Adrenal gland (tissue), 9 donors: ENCODE measurements at regions not wholly inside any gene's neighbourhood (a gene's known extent, or its start where the extent isn't known, plus 50 kb on each side); places are given as distances from the start of the nearest gene placed in this dataset.

Source experiments
- DNase-seq, 7 donors: peaks; one replicate each; pipeline ENCODE4 v3.0.0-alpha.2; 2019 to 2020
- H3K27ac ChIP-seq, 5 donors: fragments of 200-600 bp; sonication (generic) in 4 of 5; 1 replicate in 3 of 5; 2 replicates in 2 of 5; pipeline versions ENCODE4 v1.5.1 to v1.8.0; 2016 to 2020; ENCODE audit warnings: mild to moderate bottlenecking in 1 of 5
- H3K27me3 ChIP-seq: fragments of 200-600 bp; 2 replicates; pipeline ENCODE4 v1.8.0; 2021
- H3K36me3 ChIP-seq, 2 donors: fragments of 200-600 bp; replicated peaks in 1 of 2; 1 replicate in 1 of 2; 2 replicates in 1 of 2; pipeline versions ENCODE4 v1.5.1 to v1.8.0; 2018 to 2022
- H3K4me1 ChIP-seq, 2 donors: fragments of 200-600 bp; replicated peaks in 1 of 2; 1 replicate in 1 of 2; 2 replicates in 1 of 2; pipeline versions ENCODE4 v1.5.1 to v1.8.0; 2018 to 2021
- H3K4me3 ChIP-seq, 4 donors: fragments of 200-600 bp; sonication (generic) in 3 of 4; one replicate each; pipeline ENCODE4 v1.5.1; 2016 to 2018
- H3K9me3 ChIP-seq, 3 donors: fragments of 200-600 bp; sonication (generic) in 1 of 3; replicated peaks in 1 of 3; 1 replicate in 2 of 3; 2 replicates in 1 of 3; pipeline versions ENCODE4 v1.5.1 to v1.8.0; 2016 to 2021
- CTCF ChIP-seq, 6 experiments: fragments of 450-650 bp in 4 of 6; fragments of 200-600 bp in 2 of 6; sonication (generic) in 1 of 6; IDR thresholded peaks; 1 replicate in 5 of 6; 2 replicates in 1 of 6; pipeline versions ENCODE4 v1.5.1 to v1.8.0; 2016 to 2021; ENCODE audit warnings: antibody characterized with exemption in 6 of 6, mild to moderate bottlenecking in 2 of 6, moderate library complexity in 1 of 6
- POLR2A ChIP-seq, 2 donors: fragments of 450-650 bp; IDR thresholded peaks; one replicate each; pipeline ENCODE4 v1.6.1; 2017; ENCODE audit warnings: antibody characterized with exemption in 2 of 2, mild to moderate bottlenecking in 2 of 2, moderate library complexity in 1 of 2
- WGBS, 4 donors: extraction: QIAGEN DNeasy Blood & Tissue Kit in 2 of 4; methylation state at CpG; one replicate each; pipeline versions ENCODE4 v1.1.5 to v1.1.7; 2013 to 2017; 5-methylcytosine and 5-hydroxymethylcytosine counted together
- intact Hi-C, 2 donors: fragments of 100-400 bp; cut with DNase I; formaldehyde crosslinking; loops; one replicate each; pipeline versions ENCODE4 v1.14.1 to v1.15.0; 2022 to 2023
- donor health status: healthy with polysubstance abuse.
- donor health status: Bipolar disorder and iron deficiency.
- donor health status: DM: yes; HTN: yes; CAD: no.
- donor health status: DM: no; HTN: no; CAD: no.
- donor health status: DM: no; HTN: no; CAD: no.

GRCh38 chr10:9885761-9886160 lies 1131.9 kb upstream of the CELF2 start:
- Histone ChIP-seq H3K36me3 (no peaks in the 10 kb centered on the region), H3K4me1 (no peaks in the 10 kb centered on the region), H3K27me3 (no peaks in the 10 kb centered on the region), H3K27ac (no peak overlapping the region), H3K9me3 (no peaks in the 10 kb centered on the region), H3K4me3 (no peak overlapping the region)
- 60 to 75% (median 70%) methylated on average over 3 of the region's 3 CpGs for WGBS, 4 donors
- TF ChIP-seq CTCF (IDR thresholded peaks at IDR 0.05) (no peak), POLR2A (IDR thresholded peaks at IDR 0.05) (no peak)
- no peak for DNase-seq
- intact Hi-C loops: no loop called here

DNA sequence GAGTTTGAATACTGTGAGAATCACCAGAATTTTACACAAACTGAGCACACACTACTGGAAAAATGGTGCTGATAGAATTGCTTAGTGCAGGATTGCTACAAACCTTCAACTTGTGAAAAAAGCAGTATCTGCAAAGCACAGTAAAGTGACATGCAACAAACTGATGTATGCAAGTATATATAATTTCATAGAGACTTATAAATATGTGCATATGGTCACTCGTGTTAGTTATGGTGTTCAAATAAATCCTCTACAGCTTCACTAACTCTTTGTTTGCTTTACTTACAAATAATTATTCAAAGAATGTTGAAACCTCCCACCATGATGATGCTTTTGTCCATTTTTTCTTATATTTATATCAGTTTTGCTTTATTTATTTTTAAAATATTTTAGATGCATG lies 1130.9 kb upstream of the CELF2 start:
- Histone ChIP-seq H3K9me3 (no peaks in the 10 kb centered on the region), H3K4me3 (no peak overlapping the region), H3K36me3 (no peaks in the 10 kb centered on the region), H3K27me3 (no peaks in the 10 kb centered on the region), H3K27ac (no peak overlapping the region), H3K4me1 (no peaks in the 10 kb centered on the region)
- no peak for DNase-seq
- intact Hi-C loops: no loop called here
- 71 to 92% (median 79%) methylated on average over 1 of the region's 1 CpG for WGBS, 4 donors
- no peak for TF ChIP-seq POLR2A (IDR thresholded peaks at IDR 0.05)
- TF ChIP-seq CTCF (IDR thresholded peaks at IDR 0.05): no peak

DNA sequence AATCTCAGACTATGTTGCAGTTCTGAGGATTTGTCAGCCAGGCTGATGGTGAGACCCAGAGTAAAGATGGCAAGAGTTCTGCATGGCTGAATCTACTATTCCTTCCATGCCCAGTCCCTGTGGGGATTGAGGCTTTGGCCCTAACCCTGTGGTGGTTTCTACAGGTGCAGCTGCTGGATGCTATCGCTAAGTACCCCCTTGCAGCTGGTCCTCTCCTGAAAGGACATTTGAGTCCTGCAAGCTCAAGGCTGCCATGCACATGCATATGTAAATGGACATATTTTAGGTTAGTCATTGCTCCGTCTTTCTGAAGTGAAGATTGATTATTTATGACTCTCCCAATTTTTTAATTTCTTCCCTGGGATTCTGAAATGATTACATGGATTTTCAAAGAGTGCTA lies 1122.2 kb upstream of the CELF2 start:
- WGBS, 4 donors: 82 to 95% (median 90%) methylated on average over 2 of the region's 2 CpGs
- H3K4me3 ChIP-seq: no peak overlapping the region
- no peaks in the 10 kb centered on the region for H3K4me1 ChIP-seq
- H3K27me3 ChIP-seq: no peaks in the 10 kb centered on the region
- no peaks in the 10 kb centered on the region for H3K36me3 ChIP-seq
- H3K9me3 ChIP-seq: no peaks in the 10 kb centered on the region
- TF ChIP-seq CTCF (IDR thresholded peaks at IDR 0.05) (no peak), POLR2A (IDR thresholded peaks at IDR 0.05) (no peak)
- intact Hi-C loops: no loop called here
- no peak for DNase-seq
- no peak overlapping the region for H3K27ac ChIP-seq

GRCh38 chr10:9895981-9896380 lies 1121.7 kb upstream of the CELF2 start:
- intact Hi-C loops: no loop called here
- TF ChIP-seq POLR2A (IDR thresholded peaks at IDR 0.05) (no peak), CTCF (IDR thresholded peaks at IDR 0.05) (no peak)
- DNase-seq: no peak

More at GRCh38 chr10:9895981-9896380, 1121.7 kb upstream of the CELF2 start:
- Histone ChIP-seq H3K27ac (no peak overlapping the region), H3K27me3 (no peaks in the 10 kb centered on the region), H3K4me3 (no peak overlapping the region), H3K36me3 (no peaks in the 10 kb centered on the region), H3K9me3 (no peaks in the 10 kb centered on the region), H3K4me1 (no peaks in the 10 kb centered on the region)
